ENCODE measurements at regions not wholly inside any gene's neighbourhood (a gene's known extent, or its start where the extent isn't known, plus 50 kb on each side); places are given as distances from the start of the nearest gene placed in this dataset.

DNA sequence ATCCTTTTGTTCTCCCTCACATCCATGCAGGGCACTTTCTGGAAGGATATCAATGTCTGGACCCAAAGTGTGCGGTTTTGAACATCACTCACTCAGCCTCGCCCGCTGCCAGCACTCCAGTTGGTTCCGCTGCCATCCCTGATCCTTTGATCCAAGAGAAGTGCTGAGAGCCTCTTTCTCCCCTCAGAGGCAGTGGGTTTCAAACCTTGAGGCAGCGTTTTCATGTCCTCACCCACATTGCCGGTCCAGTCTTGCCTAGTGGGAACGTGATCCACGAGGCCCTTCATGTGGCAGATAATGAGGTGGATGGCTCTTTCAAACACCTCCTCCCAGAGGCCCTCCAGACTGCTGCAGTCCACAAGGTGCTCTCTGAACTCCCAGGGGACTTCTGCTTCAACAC, 122.2 kb downstream of the ACTL8 start:
- DNase-seq: no peak

DNA sequence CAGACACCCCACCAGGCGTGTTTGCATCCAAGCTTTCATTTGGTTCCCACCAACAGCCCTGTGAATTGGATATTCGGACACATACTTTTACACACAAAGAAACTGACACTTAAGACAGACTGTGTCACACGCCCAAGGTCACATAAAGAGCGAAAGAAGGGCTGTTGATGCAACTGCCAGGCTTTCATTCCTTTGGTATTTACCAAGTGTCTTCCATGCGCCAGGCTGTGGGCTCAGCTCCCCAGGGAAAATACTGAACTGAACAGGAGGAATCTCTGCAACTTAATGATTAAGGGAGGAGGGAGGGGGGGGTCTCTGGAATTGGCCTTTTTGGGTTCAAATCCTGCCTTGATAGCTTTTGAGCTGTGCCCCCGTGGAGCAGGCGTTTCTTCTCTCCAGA, 122.8 kb downstream of the ACTL8 start:
- no peak for DNase-seq

DNA sequence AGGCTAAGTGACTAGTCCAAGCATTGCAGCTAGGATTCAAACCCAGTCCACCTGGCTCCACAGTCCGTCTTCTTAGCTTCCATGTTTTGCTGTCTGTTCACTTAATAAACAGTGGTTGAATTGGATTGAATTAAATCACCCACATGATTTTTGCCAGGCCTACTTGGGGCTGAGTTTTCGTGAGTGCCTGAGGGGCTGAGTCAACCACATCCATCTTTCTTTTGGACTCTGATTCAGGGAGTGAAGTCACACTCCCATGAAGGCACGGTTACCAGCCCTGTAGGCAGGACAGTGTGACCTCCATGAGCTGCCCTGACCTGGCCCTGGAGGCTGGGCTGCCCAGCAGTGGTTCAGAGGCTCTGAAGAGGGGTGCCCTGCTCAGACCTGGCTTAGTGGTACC, 123.7 kb downstream of the ACTL8 start:
- no peak for DNase-seq

DNA sequence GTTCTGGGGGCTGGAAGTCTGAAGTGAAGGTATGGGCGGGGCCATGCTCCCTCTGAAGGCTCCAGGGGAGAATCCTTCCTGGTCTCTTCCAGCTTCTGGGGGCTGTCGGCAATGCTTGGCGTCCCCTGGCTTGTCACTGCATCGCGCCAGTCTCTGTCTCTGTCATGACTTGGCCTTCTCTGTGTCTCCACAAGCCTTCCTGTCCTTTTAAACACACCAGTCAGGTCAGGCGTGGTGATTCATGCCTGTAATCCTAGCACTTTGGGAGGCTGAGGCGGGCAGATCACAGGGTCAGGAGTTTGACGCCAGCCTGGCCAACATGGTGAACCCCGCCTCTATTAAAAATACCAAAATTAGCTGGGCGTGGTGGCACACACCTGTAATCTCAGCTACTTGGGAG, 125.3 kb downstream of the ACTL8 start:
- DNase-seq: no peak

DNA sequence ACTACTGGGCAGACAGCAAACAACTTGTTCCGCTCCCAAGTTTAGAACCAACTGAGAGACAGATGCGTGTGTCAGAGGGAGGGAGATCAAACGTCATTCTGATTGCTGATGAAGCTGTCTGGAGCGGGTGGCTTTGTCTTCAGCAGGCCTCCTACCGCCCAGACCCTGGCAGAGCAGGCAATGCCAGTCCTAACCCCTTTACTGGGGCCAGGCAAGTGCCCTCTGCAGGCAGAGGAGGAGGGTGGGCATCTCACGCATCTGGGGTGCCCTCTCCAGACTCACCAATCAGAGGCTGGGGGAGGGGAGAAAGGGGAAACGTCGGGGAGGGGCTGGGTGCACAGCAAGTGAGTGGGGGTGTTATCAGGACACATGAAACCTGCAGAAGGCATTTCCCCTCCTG, 126.6 kb downstream of the ACTL8 start:
- no peak for DNase-seq

DNA sequence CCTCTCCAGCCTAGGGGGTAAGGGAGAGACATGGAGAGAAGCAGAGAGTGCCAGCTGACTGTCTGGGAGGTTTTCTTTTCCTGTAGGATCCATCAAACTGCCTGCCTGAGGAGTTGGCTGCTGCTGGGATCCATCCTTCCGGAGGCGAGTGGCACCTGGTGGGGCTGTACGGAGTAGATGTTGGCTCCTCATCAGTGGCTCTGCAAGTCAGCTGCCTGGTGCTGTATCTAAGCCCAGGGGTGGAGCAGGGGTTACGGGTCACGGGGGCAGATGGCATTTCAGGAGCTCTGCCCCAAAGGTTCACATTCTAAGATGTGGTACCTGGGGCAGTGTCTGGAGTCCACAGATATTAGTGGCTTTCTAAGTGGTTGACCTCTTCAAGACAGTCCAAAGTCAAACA, 128.0 kb downstream of the ACTL8 start:
- DNase-seq: no peak

DNA sequence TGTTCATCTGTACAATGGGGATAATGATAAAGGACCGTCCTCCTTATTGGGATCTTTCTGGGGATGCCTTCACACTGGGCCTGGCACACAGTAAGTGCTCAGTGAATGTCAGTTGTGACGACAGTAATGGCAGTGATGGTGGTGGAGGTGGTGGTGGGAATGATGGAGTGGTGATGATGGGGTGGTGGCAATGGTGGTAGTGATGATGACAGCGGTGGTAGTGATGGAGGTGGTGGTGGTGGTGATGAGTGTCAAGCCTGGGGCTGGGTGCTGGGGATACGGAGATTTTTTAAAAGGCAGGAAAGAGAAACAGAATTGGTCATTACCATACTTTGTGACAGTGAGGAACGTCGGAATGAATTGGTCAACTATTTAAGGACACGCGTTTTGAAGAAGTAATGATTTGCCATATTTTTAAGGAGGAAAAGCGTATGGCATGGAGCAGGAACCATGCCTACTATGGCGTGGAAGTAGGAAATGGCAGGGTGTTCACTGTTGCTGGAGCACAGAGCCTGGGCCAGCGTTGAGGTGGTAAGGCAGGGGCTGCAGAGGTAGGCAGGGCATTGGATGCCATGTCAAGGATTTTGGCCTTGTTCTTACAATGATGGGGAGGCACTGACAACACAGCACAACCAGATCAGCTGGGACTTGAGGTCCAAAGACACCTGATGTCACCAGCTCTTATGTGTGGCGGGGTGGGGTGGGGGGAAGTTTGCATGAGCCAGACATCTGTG, 128.7 kb downstream of the ACTL8 start:
- no peak for DNase-seq

DNA sequence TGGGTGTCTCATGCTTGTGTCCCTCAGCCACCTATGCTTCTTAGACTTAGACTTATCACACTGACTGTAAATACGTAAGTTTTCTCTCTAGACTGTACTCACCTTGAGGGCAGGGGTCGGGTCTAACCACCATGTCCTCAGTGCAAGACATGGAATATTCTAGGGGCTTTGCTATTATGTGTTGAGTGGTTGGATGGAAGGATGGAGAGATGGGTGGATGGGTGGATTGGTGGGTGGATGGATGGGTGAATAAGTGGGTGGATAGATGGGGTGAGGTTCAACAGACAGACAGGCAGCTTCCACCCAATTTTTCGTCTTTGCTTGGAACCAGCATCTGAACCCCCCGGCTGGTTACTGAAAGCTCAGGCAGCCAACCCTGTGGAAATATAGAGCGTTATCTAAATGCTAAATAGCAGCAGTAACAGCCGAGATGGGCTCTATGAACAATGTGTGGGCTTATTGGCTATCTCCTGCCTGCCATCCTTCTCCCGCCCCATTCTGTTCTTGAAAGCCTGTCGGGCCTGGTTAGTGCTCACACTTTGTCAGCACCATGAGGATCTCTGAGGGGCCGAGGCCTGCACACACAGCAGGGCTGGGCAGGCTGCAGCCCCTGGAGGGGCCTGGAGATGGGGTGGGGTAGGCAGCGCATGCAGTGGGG, 130.7 kb downstream of the ACTL8 start:
- no peak for DNase-seq

DNA sequence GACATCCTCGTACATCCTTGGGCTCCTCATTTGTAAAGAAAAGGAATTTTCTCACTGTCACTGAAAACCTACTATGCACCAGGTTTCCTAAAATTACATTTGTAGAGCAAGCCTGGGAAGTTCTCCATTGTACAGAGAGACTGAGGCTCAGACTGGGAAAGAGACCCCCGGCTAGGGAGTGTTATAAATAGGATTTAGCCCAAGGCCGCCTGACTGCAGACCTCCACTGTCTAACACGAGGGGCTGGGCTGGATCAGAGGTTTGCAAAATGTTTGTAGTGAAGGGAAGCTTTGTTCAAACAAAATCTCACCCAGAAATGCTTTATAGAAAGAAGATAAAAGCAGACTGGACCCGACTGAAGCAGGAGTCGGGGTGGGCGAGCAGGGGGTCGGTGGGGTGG, 131.3 kb downstream of the ACTL8 start:
- DNase-seq: no peak

DNA sequence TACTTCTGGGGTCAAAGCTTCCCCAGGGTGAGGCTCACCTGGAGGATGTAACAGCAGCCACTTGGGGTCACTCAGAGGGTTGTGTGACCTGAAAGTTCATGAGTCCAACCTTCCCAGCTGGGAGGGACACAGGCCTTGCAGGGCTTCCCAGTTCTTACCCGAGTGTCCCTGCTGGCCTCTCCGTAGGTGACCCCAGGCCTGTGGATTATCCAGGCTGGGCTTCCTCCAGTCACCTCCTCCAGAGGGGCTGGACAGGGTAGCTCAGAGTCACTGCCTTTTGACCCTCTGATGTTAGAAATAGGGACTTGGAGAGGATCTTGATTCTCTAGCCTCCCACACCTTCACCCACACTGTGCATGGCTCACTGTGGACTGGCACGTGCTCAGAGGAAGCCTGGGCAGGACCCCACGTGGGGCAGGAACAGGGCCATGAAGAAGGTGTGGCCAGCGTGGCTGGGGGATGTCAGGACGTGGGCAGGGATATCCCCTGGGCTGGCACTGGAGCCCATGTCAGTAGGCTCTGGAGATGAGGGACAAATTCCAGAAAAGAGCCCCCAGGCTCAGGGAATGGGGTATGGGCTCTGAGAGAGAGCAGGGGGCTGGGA, 131.8 kb downstream of the ACTL8 start:
- no peak for DNase-seq

DNA sequence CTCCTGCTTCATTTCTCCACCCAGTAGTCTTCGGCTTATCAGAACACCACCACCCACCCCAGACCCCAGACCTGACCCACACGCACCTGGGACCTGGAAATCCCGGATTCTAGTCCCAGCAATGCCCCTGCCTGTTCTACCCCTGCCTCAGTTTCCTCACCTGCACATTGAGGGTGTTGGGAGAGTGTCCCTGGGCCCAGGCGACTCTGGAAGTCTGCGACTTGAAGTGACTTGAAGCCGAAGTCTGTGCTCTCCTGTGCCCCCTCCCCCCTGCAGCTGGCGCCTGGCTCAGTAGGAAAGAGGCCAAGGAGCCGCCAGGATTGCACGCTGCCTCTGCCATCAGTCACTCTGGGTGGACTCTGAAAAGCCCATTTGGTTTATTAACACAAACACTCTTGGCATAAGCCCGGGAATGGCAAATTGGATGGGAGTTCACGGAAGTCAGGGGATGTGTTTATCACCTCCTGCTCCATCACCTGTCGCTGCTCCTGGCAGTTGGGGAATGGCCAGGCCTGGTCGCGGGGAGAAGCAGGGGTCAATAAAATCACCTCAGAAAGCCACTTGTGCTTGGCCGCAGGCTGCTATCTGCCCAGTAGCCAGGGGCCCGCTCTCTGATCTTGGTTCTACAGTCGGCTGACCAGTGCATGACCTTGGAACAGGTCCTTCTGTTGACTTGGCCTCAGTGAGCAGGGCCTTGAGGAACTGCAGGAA, 132.7 kb downstream of the ACTL8 start:
- DNase-seq: peak in 1 of 14 donors; percentile 78

DNA sequence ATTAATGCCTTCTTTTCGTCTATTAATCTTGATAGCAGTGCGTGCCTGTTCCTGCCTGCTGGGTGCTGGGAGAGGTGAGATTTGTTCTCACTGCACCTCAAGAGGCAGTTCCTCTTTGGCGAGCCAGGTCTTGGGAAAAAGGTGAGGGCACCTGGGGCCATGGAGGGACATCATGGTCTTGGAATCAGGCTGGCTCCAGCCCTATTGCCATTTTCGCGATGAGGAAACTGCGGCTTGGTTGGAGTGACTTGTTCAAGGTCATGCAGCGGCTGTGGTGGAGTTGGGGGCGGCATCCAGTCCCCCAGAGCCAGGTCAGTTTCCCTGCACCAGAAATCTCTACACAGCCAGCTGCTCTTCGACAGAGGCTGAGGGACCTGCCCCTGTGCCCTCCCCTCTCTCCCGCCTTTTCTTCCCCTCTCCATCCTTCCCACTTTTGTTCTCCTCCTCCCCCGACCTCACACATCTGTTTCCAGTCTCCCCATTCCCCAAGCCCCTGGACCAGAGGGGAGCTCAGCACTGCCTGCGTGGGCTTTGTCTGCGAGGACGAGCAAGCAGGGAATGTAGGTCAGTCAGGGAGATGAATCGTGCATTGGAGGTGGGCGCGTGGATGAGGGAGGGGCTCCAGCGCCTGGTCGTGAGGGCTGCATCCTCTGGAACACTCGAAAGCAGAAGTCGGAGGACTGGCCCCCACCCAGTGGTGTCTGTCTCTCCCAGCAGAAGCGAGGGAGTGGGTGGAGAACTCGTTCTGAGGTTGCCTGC, 135.1 kb downstream of the ACTL8 start:
- DNase-seq: no peak

DNA sequence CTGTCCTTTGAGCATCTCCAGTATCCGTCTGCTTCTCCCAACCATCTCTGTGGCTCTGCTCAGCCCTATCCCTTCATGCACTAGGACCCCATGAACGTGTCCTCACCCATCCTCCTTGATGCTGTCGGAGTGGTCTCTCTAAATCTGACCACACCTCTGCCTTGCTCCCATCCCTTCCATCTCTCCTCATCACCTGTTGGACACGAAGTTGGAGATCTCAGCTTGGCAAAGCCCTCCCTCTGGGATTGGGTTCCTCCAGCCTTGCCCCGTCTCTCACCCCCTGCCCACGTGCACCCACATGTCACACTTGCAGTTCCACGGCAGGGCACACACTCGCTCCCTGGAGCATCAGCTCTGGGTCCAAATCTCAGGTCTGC, 135.7 kb downstream of the ACTL8 start:
- no peak for DNase-seq

DNA sequence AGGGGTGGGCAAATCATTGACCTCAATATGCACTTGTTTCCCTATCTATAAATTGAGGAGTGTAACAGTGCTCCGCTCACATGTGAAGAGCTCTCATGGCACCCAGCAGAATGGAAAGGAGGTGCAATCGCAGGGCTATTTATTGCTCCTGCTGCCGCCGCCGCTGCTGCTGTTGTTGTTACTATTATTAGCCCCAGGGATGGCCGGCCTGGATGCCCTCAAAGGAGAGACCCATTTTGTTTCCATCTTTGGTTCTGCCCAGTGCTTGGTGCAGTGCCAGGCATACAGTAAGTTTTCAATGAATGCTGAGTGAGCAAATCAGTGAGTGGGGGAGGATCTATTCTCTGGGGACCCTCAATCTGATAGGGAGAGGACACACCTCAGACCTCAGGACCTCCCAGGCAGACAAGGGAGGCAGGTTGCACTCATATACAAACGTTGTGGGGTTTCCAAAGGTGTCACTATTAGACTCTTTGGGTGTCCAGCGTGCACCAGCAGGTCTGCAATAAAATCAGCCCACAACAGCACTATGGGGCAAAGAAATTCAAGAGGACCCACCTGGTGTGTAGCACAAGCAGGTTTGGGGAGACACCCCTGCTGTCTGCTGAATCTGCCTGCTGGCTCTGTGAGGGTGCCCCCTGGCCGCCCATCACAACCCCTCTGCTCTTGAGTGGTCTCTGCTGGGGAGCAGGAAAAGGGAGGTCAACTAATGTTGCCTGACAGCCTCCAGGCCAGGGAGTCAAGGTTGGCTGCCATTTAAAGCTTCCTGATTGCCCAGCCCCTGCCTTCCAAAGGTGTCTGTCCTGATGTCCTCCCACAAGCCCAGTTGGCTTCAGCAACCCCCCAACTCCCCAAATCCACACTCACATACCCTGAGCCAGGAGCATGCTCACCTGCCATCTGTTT, 136.3 kb downstream of the ACTL8 start:
- no peak for DNase-seq

DNA sequence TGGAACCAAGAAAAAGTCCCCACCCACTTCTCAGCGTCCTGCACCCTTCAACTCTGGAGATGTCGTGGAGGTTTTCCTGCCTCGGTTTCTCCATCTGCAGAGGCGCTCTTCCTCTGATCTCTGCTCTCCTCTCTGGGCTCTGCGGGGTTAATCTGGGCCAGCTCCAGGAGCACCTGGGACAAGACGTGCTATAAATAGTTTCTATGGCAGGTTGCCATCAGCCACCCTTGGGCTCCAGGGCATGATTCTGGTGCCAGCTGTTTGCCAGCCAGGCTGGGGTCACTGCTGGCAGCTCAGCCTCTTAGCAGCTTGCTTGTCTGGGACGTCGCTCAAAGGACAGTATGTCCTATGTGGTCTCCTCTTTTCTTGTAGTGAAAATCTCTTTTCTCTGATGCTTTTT, 137.1 kb downstream of the ACTL8 start:
- no peak for DNase-seq

DNA sequence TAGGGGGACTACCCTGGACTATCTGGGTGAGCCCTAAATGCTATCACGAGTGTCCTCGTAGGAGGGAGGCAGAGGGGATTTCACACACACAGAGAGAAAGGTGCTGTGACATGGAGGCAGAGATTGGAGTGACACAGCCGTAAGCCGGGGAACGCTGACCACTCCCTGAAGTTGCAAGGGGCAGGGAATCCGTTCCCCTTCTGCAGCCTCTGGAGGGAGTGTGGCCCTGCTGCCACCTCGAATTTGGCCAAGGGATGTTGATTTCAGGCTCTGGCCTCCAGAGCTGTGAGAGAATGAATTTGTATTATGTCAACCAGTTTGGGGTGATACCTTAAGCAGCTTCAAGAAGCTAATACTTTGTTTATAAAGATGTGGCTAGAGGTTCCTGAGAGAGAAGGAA, 137.7 kb downstream of the ACTL8 start:
- no peak for DNase-seq

DNA sequence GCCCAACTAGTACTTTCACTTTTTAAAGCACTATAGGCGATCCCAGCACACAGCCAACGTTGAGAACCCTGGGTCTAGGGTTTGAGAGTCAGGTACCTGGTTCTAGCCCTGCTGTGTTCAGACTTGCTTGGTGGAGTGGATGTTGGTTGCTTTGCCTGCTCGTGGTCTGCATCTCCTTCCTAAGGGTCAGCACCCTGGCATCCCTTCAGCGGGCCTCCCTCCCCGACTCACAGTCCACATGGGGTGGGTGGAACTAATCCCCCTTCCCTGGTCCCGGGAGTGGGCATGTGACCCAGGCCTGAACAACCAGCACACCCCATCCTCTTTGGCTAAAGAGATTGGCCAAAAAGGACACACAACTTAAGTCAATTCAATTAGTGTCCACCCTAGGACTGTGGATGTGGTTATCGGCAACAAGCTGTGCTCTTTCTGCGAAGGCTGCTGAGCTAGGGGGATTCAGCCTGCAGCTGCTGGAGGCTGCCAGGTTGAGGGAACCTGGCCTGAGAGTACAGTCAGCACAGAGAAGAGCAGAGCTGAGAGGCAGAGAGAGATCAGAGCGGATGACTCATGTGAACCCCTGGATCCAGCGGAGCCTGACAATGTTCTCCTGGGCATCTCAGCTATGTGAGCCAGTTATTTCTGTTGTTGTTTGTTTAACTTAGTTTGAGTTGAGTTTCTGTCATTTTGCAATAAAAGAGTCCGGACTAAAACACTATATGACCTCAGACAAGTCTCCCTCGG, 138.9 kb downstream of the ACTL8 start:
- DNase-seq: no peak

DNA sequence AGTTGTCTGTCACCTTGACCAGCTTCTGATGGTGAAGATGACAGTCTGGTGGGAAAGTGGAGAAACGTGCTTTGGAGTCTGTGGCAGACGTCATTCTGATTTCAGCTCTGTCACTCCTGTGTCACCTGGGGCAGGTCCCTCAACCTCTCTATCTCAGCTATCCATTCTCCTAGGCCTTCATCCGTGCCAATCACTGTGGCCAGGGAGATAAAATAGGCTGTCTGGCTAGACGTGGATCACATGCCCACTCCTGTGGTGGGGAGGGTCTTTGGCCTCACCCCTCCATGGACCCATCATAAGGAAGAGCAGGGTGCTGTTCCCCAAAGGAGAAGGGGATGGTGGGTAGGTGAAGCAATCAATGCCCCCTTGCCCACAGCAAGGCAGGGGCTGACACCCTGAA, 140.3 kb downstream of the ACTL8 start:
- DNase-seq: no peak

DNA sequence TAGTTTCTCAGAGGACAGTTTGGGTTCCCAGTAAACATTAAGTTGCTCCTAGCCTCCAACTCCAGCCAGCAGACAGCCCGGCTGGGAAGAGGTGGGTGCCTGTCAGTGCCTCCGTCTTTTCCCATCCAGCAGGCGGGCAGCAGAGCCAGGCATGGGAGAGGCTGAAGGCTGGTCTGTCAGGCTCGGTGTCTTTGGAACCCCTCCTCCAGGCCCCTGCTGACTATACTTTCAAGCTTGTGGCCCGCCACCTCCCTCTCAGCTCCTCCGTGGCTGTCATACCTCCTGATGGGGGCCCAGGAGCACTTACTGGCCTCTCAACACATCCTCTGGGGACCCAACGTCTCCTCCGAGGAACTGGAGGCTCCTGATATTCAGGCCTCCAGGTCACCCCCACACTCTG, 140.9 kb downstream of the ACTL8 start:
- no peak for DNase-seq

DNA sequence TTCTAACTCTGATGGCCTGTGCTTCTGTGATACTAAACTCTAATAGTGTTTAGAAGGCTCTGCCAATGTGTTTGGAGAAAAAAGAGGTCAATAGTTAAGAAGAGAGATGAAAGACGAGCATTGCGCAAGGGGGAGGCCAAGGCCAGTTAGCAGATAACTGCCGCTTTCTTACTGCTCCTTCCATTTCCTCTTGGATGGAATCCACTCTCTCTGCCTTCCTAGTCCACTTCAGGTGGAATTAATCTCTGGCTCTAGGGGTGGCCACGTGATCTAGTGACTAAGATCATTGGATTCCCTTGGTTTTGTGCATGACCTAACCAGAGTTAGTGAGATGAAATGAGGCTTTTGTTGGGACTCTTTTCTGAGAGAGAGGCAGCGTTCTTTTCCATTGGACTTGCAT, 148.3 kb downstream of the ACTL8 start:
- DNase-seq: no peak

DNA sequence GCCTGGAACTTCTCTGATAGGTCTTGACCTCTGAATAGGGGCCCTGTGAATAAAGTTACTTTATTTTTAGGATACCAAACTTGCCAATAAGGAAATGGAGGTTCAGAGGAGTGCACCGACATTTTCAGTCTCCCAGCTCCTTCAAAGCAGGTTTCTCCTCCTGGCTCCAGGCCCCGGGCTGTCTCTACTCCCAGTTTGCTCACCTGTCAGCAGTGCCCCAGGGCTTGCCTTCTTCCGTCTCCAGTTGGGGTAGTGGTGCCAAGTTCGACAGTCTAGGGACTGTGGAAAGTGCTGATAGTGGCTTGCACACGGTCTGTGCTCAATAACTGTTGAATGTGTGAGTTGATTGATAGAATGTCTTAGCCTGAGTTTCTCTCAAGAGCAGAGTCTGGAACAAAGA, 149.2 kb downstream of the ACTL8 start:
- no peak for DNase-seq
